Gastroesophageal sphincter (tissue), 4 donors: ENCODE measurements at regions not wholly inside any gene's neighbourhood (a gene's known extent, or its start where the extent isn't known, plus 50 kb on each side); places are given as distances from the start of the nearest gene placed in this dataset.

Experiments used
- ATAC-seq: fragments of 150-250 bp; one replicate; pipeline ENCODE4 v1.9.1; 2016; ENCODE audit warnings: mild to moderate bottlenecking, moderate library complexity
- H3K27ac ChIP-seq, 4 donors: fragments of 200-600 bp; sonication (generic) in 3 of 4; 1 replicate in 3 of 4; 2 replicates in 1 of 4; pipeline ENCODE4 v1.5.1; 2016 to 2019
- H3K27me3 ChIP-seq: fragments of 200-600 bp; sonication (generic); one replicate; pipeline ENCODE4 v1.5.1; 2019
- H3K36me3 ChIP-seq, 2 donors: fragments of 200-600 bp; sonication (generic); one replicate each; pipeline ENCODE4 v1.5.1; 2019; ENCODE audit warnings: control low read depth in 1 of 2
- H3K4me1 ChIP-seq, 3 donors: fragments of 200-600 bp; sonication (generic); 1 replicate in 2 of 3; 2 replicates in 1 of 3; pipeline ENCODE4 v1.5.1; 2016 to 2019; ENCODE audit warnings: control low read depth in 2 of 3
- H3K4me3 ChIP-seq, 2 donors: fragments of 200-600 bp; sonication (generic); one replicate each; pipeline ENCODE4 v1.5.1; 2019; ENCODE audit warnings: mild to moderate bottlenecking in 1 of 2, moderate library complexity in 1 of 2
- H3K9me3 ChIP-seq, 3 donors: fragments of 200-600 bp; sonication (generic); one replicate each; pipeline ENCODE4 v1.5.1; 2017 to 2019; ENCODE audit warnings: control low read depth in 2 of 3
- CTCF ChIP-seq, 4 experiments: fragments of 200-600 bp in 2 of 4; fragments of 450-650 bp in 2 of 4; sonication (generic) in 1 of 4; IDR thresholded peaks; one replicate each; pipeline ENCODE4 v1.5.1; 2017 to 2019; ENCODE audit warnings: antibody characterized with exemption in 4 of 4, mild to moderate bottlenecking in 2 of 4, moderate library complexity in 2 of 4
- EP300 ChIP-seq: sonication (generic); formaldehyde crosslinking; IDR thresholded peaks from one replicate; pipeline ENCODE4 v1.6.1; 2017; ENCODE audit warnings: antibody characterized with exemption, mild to moderate bottlenecking
- POLR2A ChIP-seq, 2 donors: fragments of 450-650 bp; IDR thresholded peaks; one replicate each; pipeline ENCODE4 v1.6.1; 2017; ENCODE audit warnings: antibody characterized with exemption in 2 of 2, mild to moderate bottlenecking in 2 of 2, moderate library complexity in 1 of 2
- POLR2AphosphoS5 ChIP-seq: sonication (generic); formaldehyde crosslinking; IDR thresholded peaks from one replicate; pipeline ENCODE4 v1.6.1; 2017; ENCODE audit warnings: antibody characterized with exemption
- WGBS, 2 donors: methylation state at CpG; one replicate each; pipeline ENCODE4 v1.1.5; 2018; ENCODE audit warnings: low coverage in 1 of 2; 5-methylcytosine and 5-hydroxymethylcytosine counted together

GRCh38 chr2:177072090-177072489, 140.5 kb upstream of the HNRNPA3 start:
- H3K4me1 ChIP-seq = no peaks in the 10 kb centered on the region
- no peak for ATAC-seq
- H3K27ac ChIP-seq = no peak overlapping the region
- H3K27me3 ChIP-seq = no peaks in the 10 kb centered on the region
- no peak for TF ChIP-seq POLR2AphosphoS5
- TF ChIP-seq POLR2A (IDR thresholded peaks at IDR 0.05) = no peak
- TF ChIP-seq EP300 = no peak
- no peak for TF ChIP-seq CTCF (IDR thresholded peaks at IDR 0.05)
- no peaks in the 10 kb centered on the region for H3K9me3 ChIP-seq
- H3K4me3 ChIP-seq = no peak overlapping the region
- WGBS, 2 donors = 28 to 30% methylated on average over 2 of the region's 2 CpGs
- H3K36me3 ChIP-seq = no peaks in the 10 kb centered on the region

- TF ChIP-seq POLR2A (IDR thresholded peaks at IDR 0.05) = no peak
- TF ChIP-seq EP300 = no peak
- no peak for TF ChIP-seq POLR2AphosphoS5
- no peak for TF ChIP-seq CTCF (IDR thresholded peaks at IDR 0.05)
- no peak overlapping the region for H3K4me3 ChIP-seq
- no peaks in the 10 kb centered on the region for H3K9me3 ChIP-seq
- H3K4me1 ChIP-seq = no peaks in the 10 kb centered on the region
- no peak overlapping the region for H3K27ac ChIP-seq
- H3K36me3 ChIP-seq = no peaks in the 10 kb centered on the region
- no peak for ATAC-seq
- H3K27me3 ChIP-seq = no peaks in the 10 kb centered on the region
Measured at GRCh38 chr2:177073611-177074010, 139.0 kb upstream of the HNRNPA3 start.

- H3K4me3 ChIP-seq = no peak overlapping the region
- 71 to 77% methylated on average over 5 of the region's 5 CpGs for WGBS, 2 donors
- H3K9me3 ChIP-seq = no peaks in the 10 kb centered on the region
- H3K36me3 ChIP-seq = no peaks in the 10 kb centered on the region
- no peaks in the 10 kb centered on the region for H3K4me1 ChIP-seq
- no peak overlapping the region for H3K27ac ChIP-seq
- TF ChIP-seq EP300 = no peak
- no peak for TF ChIP-seq POLR2A (IDR thresholded peaks at IDR 0.05)
- TF ChIP-seq CTCF (IDR thresholded peaks at IDR 0.05) = no peak
- TF ChIP-seq POLR2AphosphoS5 = no peak
- H3K27me3 ChIP-seq = no peaks in the 10 kb centered on the region
- ATAC-seq = no peak
Measured at GRCh38 chr2:177074099-177074710, 138.4 kb upstream of the HNRNPA3 start.

- Histone ChIP-seq H3K9me3 (no peaks in the 10 kb centered on the region), H3K27me3 (no peaks in the 10 kb centered on the region), H3K4me1 (no peaks in the 10 kb centered on the region), H3K27ac (no peak overlapping the region), H3K36me3 (no peaks in the 10 kb centered on the region), H3K4me3 (no peak overlapping the region)
- no peak for TF ChIP-seq POLR2A (IDR thresholded peaks at IDR 0.05)
- no peak for TF ChIP-seq POLR2AphosphoS5
- no peak for TF ChIP-seq EP300
- TF ChIP-seq CTCF (IDR thresholded peaks at IDR 0.05) = no peak
- no peak for ATAC-seq
- 30 to 40% methylated on average over 2 of the region's 3 CpGs for WGBS, 2 donors
Measured at GRCh38 chr2:177075254-177075653, 137.3 kb upstream of the HNRNPA3 start.

- WGBS, 2 donors = 83 to 100% methylated on average over 3 to 4 of the region's 4 CpGs
- Histone ChIP-seq H3K4me1 (no peaks in the 10 kb centered on the region), H3K27me3 (peaks cover 5% of the 10 kb centered on the region), H3K36me3 (no peaks in the 10 kb centered on the region), H3K4me3 (no peak overlapping the region), H3K27ac (no peak overlapping the region), H3K9me3 (no peaks in the 10 kb centered on the region)
- TF ChIP-seq EP300 (no peak), CTCF (IDR thresholded peaks at IDR 0.05) (no peak), POLR2A (IDR thresholded peaks at IDR 0.05) (no peak), POLR2AphosphoS5 (no peak)
- no peak for ATAC-seq
Measured at GRCh38 chr2:177076636-177077179, 135.9 kb upstream of the HNRNPA3 start.
